ENCODE measurements at regions not wholly inside any gene's neighbourhood (a gene's known extent, or its start where the extent isn't known, plus 50 kb on each side); places are given as distances from the start of the nearest gene placed in this dataset.

- TF ChIP-seq HDAC2 (IDR thresholded peaks at IDR 0.05) (no peak), CHD2 (IDR thresholded peaks at IDR 0.05; ENCODE audit: low read length, partially characterized antibody) (no peak), POLR2A (IDR thresholded peaks at IDR 0.05; ENCODE audit: low read length) (no peak), SMC3 (IDR thresholded peaks at IDR 0.05) (no peak), POLR2AphosphoS2 (conservative IDR thresholded peaks at IDR 0.05; ENCODE audit: low read length) (no peak), JUNB (IDR thresholded peaks at IDR 0.05) (no peak), ATOH8 (CRISPR knock-in tag; IDR thresholded peaks at IDR 0.05; ENCODE audit: low read depth) (no peak), CHD4 (IDR thresholded peaks at IDR 0.05; ENCODE audit: borderline replicate concordance) (no peak), REST (IDR thresholded peaks at IDR 0.05) (no peak), TP53 (CRISPR knock-in tag; IDR thresholded peaks at IDR 0.05) (no peak)
- TF ChIP-seq, protein P1, sequence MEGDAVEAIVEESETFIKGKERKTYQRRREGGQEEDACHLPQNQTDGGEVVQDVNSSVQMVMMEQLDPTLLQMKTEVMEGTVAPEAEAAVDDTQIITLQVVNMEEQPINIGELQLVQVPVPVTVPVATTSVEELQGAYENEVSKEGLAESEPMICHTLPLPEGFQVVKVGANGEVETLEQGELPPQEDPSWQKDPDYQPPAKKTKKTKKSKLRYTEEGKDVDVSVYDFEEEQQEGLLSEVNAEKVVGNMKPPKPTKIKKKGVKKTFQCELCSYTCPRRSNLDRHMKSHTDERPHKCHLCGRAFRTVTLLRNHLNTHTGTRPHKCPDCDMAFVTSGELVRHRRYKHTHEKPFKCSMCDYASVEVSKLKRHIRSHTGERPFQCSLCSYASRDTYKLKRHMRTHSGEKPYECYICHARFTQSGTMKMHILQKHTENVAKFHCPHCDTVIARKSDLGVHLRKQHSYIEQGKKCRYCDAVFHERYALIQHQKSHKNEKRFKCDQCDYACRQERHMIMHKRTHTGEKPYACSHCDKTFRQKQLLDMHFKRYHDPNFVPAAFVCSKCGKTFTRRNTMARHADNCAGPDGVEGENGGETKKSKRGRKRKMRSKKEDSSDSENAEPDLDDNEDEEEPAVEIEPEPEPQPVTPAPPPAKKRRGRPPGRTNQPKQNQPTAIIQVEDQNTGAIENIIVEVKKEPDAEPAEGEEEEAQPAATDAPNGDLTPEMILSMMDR (IDR thresholded peaks at IDR 0.05) = no peak
- TF ChIP-seq, protein P2, sequence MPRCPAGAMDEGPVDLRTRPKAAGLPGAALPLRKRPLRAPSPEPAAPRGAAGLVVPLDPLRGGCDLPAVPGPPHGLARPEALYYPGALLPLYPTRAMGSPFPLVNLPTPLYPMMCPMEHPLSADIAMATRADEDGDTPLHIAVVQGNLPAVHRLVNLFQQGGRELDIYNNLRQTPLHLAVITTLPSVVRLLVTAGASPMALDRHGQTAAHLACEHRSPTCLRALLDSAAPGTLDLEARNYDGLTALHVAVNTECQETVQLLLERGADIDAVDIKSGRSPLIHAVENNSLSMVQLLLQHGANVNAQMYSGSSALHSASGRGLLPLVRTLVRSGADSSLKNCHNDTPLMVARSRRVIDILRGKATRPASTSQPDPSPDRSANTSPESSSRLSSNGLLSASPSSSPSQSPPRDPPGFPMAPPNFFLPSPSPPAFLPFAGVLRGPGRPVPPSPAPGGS (IDR thresholded peaks at IDR 0.05) = no peak
- TF ChIP-seq, protein P3, sequence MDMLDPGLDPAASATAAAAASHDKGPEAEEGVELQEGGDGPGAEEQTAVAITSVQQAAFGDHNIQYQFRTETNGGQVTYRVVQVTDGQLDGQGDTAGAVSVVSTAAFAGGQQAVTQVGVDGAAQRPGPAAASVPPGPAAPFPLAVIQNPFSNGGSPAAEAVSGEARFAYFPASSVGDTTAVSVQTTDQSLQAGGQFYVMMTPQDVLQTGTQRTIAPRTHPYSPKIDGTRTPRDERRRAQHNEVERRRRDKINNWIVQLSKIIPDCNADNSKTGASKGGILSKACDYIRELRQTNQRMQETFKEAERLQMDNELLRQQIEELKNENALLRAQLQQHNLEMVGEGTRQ (IDR thresholded peaks at IDR 0.05) = no peak
These were observed 50.0 kb upstream of the OPCML start for GRCh38 chr11:133582326-133582725.

All from A549 (cell line).